PC-9 (cell line): ENCODE measurements at regions not wholly inside any gene's neighbourhood (a gene's known extent, or its start where the extent isn't known, plus 50 kb on each side); places are given as distances from the start of the nearest gene placed in this dataset.

ENCODE experiments used
- BruUV-seq: library from RNA; stranded (reverse); fragments of 400-500 nt; replicated peaks from 2 replicates; lab custom pipeline; 2021; lab: Mats Ljungman, UMichigan
- CTCF ChIA-PET: fragments of 300-600 bp; sonication (Branson Sonifier 250); formaldehyde crosslinking; loops from one replicate; lab custom pipeline; 2022; ENCODE audit warnings: antibody characterized with exemption; lab: Charles Lee
- POLR2A ChIA-PET: fragments of 300-600 bp; sonication (Branson Sonifier 250); formaldehyde crosslinking; loops from one replicate; lab custom pipeline; 2022; ENCODE audit warnings: antibody characterized with exemption; ENCODE audit not compliant: unreplicated experiment; lab: Charles Lee
- DNase-seq, 2 experiments: peaks; one replicate each; pipeline versions ENCODE4 v3.0.0 to v3.0.0-alpha.2; 2015 to 2022; ENCODE audit warnings: mixed read lengths in 1 of 2
- H2AFZ ChIP-seq: fragments of 200-600 bp; sonication (generic); 2 replicates; pipeline ENCODE4 v1.8.1; 2017; ENCODE audit warnings: antibody characterized with exemption
- H3F3A ChIP-seq: fragments of 200-600 bp; sonication (generic); 2 replicates; pipeline ENCODE4 v1.8.1; 2017; ENCODE audit warnings: antibody characterized with exemption, mild to moderate bottlenecking, low read depth; ENCODE audit not compliant: insufficient read depth
- H3K27ac ChIP-seq: fragments of 200-600 bp; sonication (generic); 2 replicates; pipeline ENCODE4 v1.6.1; 2016; ENCODE audit warnings: mixed run types
- H3K27me3 ChIP-seq: fragments of 200-600 bp; sonication (generic); 2 replicates; pipeline ENCODE4 v1.6.1; 2016; ENCODE audit warnings: low read depth, mixed run types; ENCODE audit not compliant: insufficient read depth
- H3K36me3 ChIP-seq: fragments of 200-600 bp; sonication (generic); 2 replicates; pipeline ENCODE4 v1.6.1; 2016; ENCODE audit warnings: low read depth, mixed run types
- H3K4me1 ChIP-seq: fragments of 200-600 bp; sonication (generic); replicated peaks from 2 replicates; pipeline ENCODE4 v1.6.1; 2016; ENCODE audit warnings: mixed run types; ENCODE audit not compliant: insufficient read depth
- H3K4me2 ChIP-seq: fragments of 200-600 bp; sonication (generic); 2 replicates; pipeline ENCODE4 v1.6.1; 2017; ENCODE audit warnings: mixed run types
- H3K4me3 ChIP-seq: fragments of 200-600 bp; sonication (generic); 2 replicates; pipeline ENCODE4 v1.6.1; 2016; ENCODE audit warnings: mixed run types
- H3K79me2 ChIP-seq: fragments of 200-600 bp; sonication (generic); 2 replicates; pipeline ENCODE4 v1.6.1; 2017; ENCODE audit warnings: low read depth, mixed run types
- H3K9me2 ChIP-seq: fragments of 200-600 bp; sonication (generic); 2 replicates; pipeline ENCODE4 v1.8.1; 2017; ENCODE audit warnings: mild to moderate bottlenecking; ENCODE audit not compliant: insufficient read depth
- H3K9me3 ChIP-seq: fragments of 200-600 bp; sonication (generic); 2 replicates; pipeline ENCODE4 v1.8.1; 2016; ENCODE audit warnings: low read depth; ENCODE audit not compliant: insufficient read depth
- H4K20me1 ChIP-seq: fragments of 200-600 bp; sonication (generic); 2 replicates; pipeline ENCODE4 v1.8.1; 2017; ENCODE audit not compliant: insufficient read depth
- EZH2 ChIP-seq: fragments of 200-600 bp; sonication (generic); IDR thresholded peaks from 2 replicates; pipeline ENCODE4 v1.8.0; 2017; ENCODE audit warnings: antibody characterized with exemption, low read depth
- intact Hi-C: fragments of 100-400 bp; cut with micrococcal nuclease; formaldehyde crosslinking; loops from one replicate; pipeline ENCODE4 v1.10.0; 2022; ENCODE audit not compliant: unreplicated experiment
- TF ChIP-seq, protein P1 (sequence below): fragments of 200-600 bp; sonication (generic); conservative IDR thresholded peaks from 2 replicates; pipeline ENCODE4 v1.6.1; 2017; ENCODE audit warnings: mixed run types, antibody characterized with exemption, mild to moderate bottlenecking, moderate library complexity

DNA sequence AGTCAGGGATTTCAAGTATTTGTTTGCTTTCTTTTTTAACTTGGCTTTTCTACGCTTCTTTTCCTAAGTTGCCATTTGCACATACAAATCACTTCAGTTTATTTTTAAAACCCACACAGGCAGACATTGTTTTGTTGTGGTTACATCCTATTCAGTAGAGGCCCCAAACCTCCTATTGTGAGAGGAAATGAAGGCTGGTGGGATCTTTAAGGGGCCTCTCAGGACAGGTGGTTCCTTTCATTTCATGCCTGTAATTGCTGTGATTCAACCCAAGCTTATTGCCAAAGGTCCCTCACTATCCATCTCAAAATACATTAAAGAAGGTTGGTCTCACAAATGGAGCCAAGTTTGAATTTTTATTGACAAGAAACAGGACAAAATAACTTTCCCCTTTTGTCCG lies 257.1 kb downstream of the ADAMTS20 start:
- DNase-seq, result no peak
- no TSS peak for BruUV-seq
- H3F3A ChIP-seq, result no peaks in the 10 kb centered on the region
- H2AFZ ChIP-seq, result no peak overlapping the region
- ChIA-PET CTCF (interaction anchor here (0.6 kb wide), 1 partner anchor 796 kb away, joined by 4 read pairs; no protein-coding TSS in a partner anchor), POLR2A (no interaction called here)
- no peak overlapping the region for H3K27ac ChIP-seq
- H3K36me3 ChIP-seq, result no peaks in the 10 kb centered on the region
- no peak overlapping the region for H3K4me3 ChIP-seq
- no peaks in the 10 kb centered on the region for H3K4me1 ChIP-seq
- H3K27me3 ChIP-seq, result no peaks in the 10 kb centered on the region
- intact Hi-C loops, result no loop called here
- TF ChIP-seq, protein P1, sequence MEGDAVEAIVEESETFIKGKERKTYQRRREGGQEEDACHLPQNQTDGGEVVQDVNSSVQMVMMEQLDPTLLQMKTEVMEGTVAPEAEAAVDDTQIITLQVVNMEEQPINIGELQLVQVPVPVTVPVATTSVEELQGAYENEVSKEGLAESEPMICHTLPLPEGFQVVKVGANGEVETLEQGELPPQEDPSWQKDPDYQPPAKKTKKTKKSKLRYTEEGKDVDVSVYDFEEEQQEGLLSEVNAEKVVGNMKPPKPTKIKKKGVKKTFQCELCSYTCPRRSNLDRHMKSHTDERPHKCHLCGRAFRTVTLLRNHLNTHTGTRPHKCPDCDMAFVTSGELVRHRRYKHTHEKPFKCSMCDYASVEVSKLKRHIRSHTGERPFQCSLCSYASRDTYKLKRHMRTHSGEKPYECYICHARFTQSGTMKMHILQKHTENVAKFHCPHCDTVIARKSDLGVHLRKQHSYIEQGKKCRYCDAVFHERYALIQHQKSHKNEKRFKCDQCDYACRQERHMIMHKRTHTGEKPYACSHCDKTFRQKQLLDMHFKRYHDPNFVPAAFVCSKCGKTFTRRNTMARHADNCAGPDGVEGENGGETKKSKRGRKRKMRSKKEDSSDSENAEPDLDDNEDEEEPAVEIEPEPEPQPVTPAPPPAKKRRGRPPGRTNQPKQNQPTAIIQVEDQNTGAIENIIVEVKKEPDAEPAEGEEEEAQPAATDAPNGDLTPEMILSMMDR, result no peak
- TF ChIP-seq EZH2, result no peak
- no peaks in the 10 kb centered on the region for H4K20me1 ChIP-seq
- no peaks in the 10 kb centered on the region for H3K79me2 ChIP-seq
- no peak overlapping the region for H3K4me2 ChIP-seq
- no peaks in the 10 kb centered on the region for H3K9me2 ChIP-seq
- no peaks in the 10 kb centered on the region for H3K9me3 ChIP-seq

DNA sequence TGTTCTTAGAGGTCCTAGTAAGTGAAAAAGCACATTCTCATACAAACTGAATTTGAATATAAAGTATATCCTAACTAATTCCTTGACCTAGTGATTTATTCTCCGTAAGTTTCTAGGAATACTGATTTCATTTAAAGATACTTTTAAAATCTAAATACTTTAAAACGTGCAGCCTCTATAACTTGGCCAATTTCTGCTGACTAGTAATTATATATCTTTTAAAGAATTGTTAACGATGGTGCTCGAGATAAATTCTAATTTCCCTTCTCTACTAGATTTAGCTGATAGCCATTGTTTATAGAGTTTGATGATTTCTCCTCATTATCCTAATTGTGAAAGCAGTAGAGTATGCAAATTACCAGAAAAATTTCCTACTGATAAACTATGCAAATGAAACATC lies 257.9 kb downstream of the ADAMTS20 start:
- no peak for DNase-seq
- Histone ChIP-seq H3K9me3 (no peaks in the 10 kb centered on the region), H3K4me3 (no peak overlapping the region), H3K27me3 (no peaks in the 10 kb centered on the region), H3K4me2 (no peak overlapping the region), H3K4me1 (no peaks in the 10 kb centered on the region), H3K27ac (no peak overlapping the region), H3F3A (no peaks in the 10 kb centered on the region), H3K9me2 (no peaks in the 10 kb centered on the region), H3K79me2 (no peaks in the 10 kb centered on the region), H3K36me3 (no peaks in the 10 kb centered on the region), H2AFZ (no peak overlapping the region), H4K20me1 (no peaks in the 10 kb centered on the region)
- no TSS peak for BruUV-seq
- CTCF ChIA-PET, result interaction anchor here (0.6 kb wide), 1 partner anchor 795 kb away, joined by 4 read pairs; no protein-coding TSS in a partner anchor
- POLR2A ChIA-PET, result no interaction called here
- TF ChIP-seq, protein P1, result no peak
- TF ChIP-seq EZH2, result no peak
- intact Hi-C loops, result no loop called here

DNA sequence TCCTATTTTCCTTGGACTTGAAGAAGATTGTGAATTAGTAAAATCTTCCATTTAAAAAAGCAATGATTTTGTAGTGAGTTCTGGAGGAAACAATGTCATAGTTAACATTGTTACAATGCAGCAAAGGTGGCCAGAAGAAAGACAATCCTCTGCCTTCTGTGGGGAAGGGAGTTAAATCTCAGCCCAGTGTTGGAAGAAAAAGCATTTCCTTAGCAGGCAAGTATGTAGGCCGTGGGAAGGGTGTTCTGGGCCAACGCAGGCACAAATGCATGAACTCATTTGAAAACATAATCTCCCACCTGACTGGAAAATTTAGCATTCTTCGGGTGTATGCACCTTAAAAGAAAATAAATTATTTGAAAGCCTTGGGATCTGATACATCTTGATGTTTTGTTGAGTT lies 258.6 kb downstream of the ADAMTS20 start:
- Histone ChIP-seq H2AFZ (no peak overlapping the region), H3K27ac (no peak overlapping the region), H4K20me1 (no peaks in the 10 kb centered on the region), H3K9me3 (no peaks in the 10 kb centered on the region), H3K4me3 (no peak overlapping the region), H3K27me3 (no peaks in the 10 kb centered on the region), H3K36me3 (no peaks in the 10 kb centered on the region), H3K4me1 (no peaks in the 10 kb centered on the region), H3F3A (no peaks in the 10 kb centered on the region), H3K79me2 (no peaks in the 10 kb centered on the region), H3K9me2 (no peaks in the 10 kb centered on the region), H3K4me2 (no peak overlapping the region)
- ChIA-PET CTCF (no interaction called here), POLR2A (no interaction called here)
- TF ChIP-seq EZH2, result no peak
- TF ChIP-seq, protein P1, result no peak
- BruUV-seq, result no TSS peak
- DNase-seq, result no peak
- intact Hi-C loops, result no loop called here
